8988T (cell line): ENCODE measurements at regions not wholly inside any gene's neighbourhood (a gene's known extent, or its start where the extent isn't known, plus 50 kb on each side); places are given as distances from the start of the nearest gene placed in this dataset.
"Not testable (repeated sequence)": the region's sequence is repeated elsewhere in the genome, so short reads cannot be mapped to it uniquely, and the experiment has no call there.

Source experiments
- DNase-seq: peaks from one replicate; pipeline ENCODE4 v3.0.0; 2011

DNA sequence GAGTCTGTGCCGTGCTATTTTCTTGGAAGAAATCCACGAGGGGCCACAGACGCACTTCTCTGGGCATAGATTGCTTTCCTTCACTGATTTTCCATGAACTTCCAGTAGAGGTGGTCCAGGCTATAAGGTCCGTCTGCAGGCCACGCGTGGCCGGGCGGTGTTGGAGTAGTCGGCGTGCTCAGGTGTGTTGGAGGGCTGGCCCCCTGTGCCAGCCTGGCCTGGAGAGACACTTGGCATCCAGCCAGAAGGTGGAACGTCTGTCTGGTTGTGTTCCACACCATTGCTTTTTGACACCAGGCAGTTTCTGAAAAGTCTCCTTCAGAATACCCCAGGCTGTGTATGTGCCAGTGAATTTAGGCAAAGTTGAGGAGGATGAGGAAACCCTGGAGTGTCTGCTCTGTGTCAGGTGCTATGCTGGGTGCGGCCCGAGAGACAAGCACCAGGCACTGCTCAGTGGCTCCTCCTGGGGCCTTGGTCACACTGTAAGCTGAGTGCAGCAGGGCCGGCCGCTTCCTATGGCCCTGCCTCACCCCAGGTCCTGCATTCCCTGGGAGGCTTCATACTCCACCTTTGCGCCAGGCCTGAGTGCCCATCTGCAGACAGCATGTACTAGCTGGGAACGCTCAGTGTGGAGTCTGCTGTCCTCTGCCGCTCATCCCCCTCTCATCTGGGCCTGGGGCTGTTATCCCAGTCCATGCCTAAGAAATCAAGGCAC, 52.1 kb upstream of the TAMM41 start:
- DNase-seq: no peak

DNA sequence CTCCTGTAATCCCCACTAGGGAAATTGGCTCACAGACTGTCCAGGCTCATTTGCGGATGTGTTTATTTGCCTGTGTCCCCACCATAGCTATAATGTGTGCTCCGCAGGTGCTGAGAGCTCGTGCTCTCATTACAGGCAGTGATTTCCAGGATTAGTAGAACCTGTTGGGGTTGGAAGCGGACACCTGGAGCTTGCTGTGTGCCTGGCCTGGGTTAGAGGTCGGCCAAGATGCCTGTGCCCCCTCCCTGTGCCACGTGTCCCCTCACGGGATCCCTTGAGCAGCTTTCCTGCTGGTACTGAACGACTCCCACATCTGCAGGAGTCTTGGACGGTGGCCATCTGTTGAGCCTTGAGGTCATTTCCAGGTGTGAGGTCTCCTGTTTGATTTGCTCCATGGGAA, 52.7 kb upstream of the TAMM41 start:
- DNase-seq: not testable (repeated sequence)

DNA sequence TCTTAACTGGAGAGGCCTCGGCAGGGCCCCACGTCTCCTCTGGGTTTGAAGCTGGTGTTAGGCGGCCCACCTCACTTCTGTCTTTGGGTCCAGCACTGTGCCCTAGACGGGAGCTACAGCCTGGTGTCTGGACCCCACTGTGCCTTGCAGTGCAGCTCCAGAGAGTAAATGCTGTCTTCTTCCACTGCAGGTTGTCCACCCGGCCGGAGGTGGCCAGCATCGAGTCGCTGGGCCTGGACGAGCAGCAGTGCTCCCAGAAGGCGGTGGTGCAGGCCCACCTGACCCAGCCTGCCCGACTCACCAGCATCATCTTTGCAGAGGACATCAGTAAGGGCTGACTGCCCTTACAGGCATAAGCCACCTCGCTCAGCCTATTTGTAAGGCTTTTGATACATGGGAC, 53.1 kb upstream of the TAMM41 start:
- DNase-seq: no peak

DNA sequence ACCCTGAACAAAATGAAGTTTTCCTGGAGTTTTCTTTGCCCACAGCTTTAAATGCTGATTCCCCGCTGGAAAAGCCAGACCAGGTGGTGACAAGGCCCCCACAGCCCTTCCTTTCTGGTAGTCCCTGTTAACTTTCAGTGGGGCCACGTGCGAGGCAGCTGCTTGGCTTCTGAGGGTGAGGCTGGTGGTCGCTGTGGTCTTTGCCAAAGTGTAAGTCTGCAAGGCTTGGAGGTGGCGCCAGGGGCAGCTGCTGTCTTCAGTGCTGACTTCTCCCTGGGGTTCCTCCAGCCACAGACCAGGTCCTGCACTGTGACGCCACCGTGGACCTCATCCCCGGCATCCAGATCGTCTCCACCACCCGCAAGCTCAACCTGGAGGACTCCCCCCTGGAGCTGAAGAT, 54.1 kb upstream of the TAMM41 start:
- no peak for DNase-seq

DNA sequence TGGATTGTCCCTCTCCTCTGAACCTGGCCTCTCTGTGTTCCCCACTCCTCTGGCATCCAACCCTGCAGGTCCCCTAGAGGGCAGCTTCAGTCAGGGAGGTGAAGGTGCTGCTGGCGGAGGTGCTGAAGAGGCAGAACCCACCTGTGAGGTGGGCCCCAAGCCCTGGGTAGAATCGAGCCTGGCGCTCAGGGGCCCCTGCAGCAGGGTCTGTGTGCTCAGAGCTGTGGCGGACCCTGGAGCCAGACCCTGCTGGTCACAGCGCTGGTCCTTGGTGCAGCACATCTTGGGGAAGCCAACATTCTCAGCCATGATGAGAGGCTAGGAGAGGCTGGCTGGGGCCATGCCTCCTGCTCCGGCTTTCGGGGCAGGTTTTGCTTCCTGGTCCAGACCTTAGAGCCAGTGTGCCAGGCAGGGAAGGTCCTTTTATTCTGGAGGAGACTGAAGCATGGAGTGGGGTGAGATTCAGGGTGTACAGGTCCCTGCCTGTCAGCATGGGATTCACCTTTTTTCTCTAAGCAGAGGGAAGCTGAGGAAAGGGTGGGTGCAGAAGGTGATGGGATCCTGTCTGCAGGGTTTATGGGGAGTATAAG, 54.7 kb upstream of the TAMM41 start:
- DNase-seq: no peak

DNA sequence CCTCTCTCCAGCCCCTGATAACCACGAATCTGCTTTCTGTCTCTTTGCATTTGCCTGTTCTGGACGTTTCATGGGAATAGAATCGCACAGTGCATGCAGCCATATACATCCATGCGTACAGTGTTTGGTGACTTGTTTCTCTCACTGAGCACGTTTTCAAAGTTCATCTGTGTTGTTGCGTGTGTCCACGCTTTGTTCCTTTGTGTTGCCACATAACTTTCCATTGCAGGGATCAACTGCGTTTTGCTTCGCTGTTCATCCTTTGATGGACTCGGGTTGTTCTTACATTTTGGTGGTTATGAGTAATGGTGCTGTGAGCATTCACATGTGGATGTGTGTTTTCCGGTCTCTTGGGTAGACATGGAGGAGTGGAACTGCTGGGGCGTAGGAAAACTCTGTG, 56.4 kb upstream of the TAMM41 start:
- DNase-seq: no peak

DNA sequence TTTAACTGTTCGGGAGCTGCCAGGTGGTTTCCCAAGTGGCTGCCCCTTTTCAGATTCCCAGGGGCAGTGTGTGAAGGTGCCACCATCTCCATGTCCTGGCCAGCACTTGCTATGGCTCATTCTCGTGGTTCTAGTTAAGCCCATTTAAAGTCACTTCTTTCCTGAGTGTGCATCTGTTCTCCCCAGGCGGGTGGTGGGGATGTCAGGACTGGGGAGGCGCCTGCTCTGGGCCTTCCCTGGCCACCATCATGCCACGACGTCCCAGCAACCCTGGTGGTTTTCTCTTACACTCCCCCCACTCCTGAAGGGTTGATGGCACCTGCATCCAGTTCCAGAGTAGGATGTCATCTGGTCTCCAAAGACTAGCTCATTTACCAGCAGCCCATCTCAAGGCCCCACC, 56.8 kb upstream of the TAMM41 start:
- DNase-seq: no peak

DNA sequence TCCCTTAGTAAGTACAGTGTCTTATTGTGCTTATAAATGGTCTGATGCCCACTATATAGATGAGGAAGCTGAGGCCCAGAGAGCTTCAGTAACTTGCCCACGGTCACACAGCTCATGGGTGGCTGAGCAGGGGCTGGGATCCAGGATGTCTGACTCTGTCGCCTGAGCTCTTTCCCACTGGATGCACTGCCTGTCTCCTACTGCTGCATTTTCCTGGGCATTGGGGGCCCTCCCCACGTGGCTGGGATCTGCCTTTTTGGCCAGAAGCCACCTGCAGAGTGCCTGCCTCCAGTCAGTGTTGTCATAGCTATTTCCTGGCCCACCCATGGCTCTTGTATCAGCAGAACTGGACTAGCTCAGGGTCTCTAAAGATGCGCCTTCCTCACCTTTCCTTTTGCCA, 57.5 kb upstream of the TAMM41 start:
- no peak for DNase-seq

DNA sequence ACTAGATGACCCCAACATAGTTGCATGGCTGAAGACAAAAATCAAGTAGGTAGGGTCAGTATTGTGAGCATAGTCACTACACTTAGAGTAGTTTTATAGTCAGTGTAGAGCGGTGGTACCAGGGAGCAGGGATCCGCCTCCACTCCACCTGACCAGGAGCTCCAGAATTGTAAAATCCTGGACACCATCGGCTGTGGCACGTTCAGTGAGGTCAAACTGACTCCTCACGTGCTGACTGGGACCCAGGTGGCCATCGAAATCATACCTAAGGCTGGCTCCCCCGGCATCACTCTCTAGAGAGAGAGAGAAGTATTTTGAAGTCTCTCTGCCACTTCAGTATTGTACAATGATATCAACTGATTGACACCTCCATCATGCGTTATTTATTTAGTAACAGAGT, 59.7 kb upstream of the TAMM41 start:
- no peak for DNase-seq

DNA sequence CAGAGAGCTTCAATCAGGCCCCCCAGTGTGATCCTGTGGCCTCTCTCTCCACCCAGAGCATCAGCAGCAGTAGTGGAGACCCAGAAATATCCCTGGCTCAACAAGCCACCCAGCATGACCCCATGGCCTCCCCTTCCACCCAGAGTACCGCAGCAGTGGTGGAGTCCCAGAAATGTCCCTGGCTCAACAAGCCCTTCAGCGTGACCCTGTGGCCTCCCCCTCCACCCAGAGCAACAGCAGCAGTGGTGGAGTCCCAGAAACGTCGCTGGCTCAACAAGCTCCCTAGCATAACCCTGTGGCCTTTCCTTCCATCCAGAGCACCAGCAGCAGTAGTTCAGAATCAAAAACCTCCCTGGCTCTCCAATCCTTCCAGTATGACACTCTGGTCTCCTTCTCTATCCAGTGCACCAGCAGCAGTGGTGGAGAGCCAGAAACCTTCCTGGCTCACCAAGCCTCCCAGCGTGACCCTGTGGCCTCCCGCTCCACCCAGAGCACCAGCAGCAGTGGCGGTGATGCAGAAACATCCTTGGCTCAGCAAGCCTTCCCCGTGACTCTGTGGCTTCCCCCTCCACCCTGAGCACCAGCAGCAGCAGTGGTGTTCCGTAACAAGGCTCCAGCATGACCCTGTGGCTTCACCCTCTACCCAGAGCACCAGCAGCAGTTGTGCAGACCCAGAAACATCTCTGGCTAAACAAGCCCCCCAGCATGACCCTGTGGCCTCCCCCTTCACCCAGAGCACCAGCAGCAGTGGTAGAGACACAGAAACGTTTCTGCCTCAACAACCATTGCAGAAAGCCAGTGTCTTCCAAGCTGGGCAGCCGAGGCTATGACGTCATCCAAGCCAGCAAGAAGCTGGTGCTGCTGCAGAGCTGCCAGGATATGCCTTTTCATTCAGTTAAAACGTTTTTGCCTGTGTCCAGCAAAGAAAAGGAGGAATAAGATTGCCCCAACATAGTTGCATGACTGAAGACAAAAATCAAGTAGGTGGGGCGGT, 61.3 kb upstream of the TAMM41 start:
- DNase-seq: no peak

DNA sequence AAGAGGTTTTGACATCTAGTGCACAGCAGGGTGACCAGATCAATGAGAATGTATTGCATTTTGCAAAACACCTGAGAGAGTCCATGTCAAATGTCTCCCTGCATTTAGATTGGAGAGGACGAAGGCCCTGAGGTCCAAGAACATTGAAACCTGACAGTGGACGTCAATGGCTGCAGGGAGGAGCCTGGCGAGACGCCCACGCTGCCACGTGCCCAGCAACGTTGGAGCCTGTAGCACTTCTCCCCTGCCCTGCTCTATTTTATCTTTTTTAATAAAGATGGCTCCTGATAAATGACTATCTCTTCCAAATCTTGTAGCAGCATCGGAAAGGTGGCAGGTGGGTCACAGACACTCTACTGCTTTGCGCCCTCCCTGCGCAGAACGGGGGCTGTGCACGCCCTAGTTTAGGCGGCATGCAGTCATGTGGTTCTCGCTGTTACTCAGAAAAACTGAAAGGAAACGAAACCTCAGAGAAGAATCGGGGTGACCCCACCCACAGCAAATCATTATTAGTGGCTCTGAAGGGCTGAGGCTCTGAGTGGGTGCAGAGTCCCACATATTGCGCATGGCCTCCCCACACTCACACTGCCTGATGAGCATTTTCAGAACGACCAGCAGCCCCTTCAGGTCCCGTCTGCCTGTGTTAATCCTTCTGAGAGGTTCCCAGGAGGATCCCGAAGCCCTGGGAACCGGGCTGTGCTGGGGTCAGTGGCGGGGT, 62.5 kb upstream of the TAMM41 start:
- DNase-seq: no peak

DNA sequence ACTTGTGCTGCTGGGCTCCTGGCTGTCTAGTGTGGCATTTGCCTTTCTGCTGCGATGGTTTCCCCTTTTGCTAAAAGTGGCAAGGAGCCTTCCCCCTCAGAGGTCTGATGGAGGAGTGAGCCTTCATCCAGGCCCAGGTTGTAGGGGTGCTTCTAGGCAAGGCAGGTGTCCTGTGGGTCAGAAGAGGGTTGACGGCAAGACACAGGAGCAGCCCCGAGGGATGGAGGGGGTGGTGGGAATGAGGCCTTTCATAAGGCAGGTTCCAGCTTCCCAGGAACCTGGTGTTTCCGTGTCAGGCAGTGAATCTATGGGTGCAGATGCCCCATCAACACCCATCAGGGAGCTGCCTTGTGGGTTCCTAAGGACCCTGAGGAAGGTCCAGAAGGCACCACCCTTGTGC, 63.0 kb upstream of the TAMM41 start:
- DNase-seq: no peak

DNA sequence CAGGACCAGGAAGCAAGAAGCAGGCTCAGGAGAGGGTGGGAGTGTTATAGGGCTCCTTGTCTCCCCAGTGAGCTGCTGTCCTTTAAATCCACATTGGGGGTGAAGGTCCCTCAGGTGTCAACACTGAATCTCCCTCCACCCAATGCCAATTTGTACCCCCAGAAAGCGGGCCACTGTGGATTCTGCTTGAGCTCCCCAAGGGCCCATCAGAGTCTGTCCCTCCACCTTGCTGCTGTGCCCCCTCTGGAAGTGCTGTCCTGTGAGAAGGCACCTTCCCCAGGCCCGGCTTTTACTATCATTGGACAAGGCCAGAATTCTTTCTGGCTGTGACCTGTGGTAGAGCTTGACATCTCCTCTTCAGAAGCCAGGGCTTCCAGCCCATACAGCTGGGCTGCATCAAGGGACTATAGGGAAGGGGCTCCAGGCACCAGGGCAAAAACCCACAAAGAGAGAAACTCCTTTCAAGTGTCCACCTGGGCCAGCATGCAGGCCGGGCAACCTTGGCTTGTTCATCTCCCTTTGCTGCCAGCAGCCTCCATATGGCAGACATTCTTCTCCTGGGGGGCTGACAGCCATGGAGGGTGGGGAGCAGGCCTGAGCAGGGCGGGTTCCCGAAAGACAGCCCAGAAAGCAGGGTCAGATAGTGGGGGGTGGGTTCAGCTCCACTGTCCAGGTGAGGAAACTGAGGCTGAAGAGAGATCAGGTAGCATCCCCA, 63.7 kb upstream of the TAMM41 start:
- DNase-seq: not testable (repeated sequence)

DNA sequence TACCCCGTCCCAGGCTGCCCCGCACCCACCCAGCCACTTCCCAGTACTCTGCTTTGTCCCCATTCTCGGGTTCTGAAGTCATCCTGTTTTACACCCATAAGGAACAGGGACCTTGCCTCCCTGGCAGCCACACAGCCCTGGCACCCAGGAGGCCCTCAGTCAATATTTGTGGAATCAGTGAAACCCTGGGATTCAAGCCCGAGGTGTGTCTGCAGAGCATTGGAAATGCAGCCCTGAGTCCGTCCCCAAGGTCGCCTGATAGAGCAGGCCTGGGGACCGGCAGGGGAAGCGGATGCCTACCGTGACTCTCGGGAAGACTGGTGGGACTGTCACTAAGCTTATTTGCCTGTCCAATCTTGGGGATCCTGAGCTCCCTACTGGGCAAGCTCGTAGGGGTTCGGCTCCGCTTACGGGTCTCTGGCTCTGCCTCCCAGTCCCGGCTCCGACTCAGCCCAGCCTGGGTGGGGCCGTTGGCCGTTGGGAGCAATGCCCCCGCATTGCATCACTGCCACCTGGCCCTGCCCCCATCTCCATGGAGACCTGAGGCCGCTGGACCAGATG, 64.4 kb upstream of the TAMM41 start:
- no peak for DNase-seq

DNA sequence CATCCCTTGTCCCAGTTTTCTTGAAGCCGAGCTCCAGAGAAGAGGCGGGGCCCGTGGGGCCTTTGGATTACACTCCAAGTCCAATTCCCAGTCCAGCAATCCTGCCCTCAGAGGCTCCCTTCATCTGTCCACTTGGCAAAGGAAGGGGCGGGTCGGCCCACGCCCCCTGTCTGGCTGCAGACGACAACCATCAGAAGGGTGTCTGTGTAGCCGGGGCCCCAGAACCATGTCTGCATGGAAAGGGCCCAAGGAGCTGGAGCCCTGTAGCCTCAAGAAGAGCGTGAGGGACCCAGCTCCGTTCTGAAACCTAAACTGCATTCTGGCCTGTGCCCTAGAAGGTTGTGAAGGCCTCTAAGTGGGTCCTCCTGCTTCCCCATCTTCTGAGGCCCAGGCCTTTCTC, 65.2 kb upstream of the TAMM41 start:
- not testable (repeated sequence) for DNase-seq

DNA sequence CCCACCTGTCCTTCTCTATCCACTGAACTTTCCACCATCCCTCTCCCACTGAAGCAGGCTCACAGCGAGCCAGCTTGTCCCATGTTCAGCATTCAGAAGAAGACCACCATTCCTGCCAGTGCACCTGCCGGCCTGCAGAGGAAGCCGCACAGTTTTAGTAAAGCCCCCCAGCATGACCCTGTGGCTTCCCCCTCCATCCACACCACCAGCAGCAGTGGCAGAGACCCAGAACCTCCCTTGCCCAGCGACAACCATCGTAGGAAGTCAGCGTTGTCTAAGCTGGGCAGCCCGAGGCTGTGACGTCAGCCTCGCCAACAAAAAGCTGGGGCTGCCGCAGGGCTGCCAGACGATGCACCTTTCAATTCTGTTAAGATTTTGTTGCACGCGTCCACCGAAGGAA, 66.6 kb upstream of the TAMM41 start:
- DNase-seq: no peak

DNA sequence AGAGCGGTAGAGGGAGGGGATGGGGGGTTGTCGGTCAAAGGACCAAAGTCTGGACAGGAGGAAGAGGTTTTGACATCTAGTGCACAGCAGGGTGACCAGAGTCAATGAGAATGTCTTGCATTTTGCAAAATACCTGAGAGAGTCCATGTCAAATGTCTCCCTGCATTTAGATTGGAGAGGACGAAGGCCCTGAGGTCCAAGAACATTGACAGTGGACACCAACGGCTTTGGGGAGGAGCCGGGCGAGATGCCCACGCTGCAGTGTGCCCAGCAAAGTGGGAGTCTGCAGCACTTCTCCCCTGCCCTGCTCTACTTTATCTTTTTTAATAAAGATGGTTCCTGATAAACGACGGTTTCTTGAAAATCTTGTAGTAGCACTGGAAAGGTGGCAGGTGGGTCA, 67.4 kb upstream of the TAMM41 start:
- no peak for DNase-seq

DNA sequence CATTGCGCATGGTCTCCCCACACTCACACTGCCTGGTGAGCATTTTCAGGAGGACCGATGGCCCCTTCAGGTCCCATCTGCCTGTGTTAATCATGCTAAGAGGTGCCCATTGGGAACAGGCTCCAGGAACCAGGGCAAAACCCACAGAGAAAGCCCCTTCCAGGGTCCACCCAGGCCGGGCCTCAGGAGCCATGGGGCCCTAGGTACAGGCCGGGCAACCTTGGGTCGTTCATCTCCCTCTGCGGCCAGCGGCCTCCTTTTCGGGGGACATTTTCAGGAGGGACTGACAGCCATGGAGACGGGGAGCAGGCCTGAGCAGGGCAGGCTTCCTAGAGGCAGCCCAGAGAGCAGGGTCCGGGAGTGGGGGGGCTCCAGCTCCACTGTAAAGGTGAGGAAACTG, 68.0 kb upstream of the TAMM41 start:
- no peak for DNase-seq

DNA sequence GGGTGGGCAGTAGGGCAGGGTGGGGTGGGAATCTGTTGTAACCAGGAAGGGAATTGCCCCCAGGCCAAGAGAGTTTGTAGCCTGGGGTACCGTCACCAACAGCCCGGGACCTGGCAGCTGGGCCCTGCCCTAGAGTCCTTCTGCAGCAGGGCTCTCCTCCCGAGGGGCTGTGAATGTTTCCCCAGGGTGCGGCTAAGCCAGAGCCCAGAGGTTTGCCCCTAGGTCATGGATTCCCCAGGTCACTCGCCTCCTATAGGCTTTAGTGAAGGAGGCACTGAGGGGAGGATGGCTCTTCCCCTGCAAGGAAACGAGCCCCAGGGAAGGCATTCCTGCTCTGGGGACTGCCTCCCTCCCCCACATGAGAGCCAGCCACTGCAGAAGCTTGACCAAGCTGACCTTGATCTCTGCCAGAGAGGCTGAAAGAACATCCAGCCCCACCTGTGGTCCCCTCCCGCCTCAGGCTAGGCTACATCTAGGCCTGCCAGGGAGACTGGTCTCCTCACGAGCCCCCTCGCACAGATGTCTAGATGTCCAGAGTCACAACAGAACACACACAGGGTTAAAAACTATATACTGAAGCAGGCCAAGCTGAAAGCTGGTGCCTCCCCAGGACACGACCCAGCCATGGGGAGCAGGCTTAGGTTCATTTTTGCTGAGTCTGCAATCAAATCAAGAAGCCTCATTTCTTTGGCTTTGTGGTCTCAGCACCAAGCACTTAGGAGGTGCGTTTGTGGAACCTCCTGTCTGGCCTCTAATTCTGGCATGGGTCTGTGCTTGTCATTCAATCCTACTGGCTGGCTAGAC, 69.1 kb upstream of the TAMM41 start:
- DNase-seq: no peak

DNA sequence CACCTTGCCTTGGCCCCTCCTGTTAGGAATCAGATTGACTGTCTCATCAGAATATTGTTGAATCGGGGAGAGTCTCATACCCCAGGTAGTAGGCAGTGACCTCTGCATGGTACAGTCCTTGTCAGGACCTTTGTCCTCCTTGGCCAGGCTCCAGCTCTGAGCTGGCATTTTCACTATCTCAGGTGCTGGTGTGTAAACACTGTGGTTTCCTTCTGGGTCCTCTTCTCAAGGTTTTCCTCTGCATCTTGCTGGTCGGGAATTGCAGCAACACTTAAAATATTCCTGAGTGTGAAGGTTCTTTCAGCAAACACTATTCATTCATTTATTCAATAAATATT, 69.7 kb upstream of the TAMM41 start:
- not testable (repeated sequence) for DNase-seq

DNA sequence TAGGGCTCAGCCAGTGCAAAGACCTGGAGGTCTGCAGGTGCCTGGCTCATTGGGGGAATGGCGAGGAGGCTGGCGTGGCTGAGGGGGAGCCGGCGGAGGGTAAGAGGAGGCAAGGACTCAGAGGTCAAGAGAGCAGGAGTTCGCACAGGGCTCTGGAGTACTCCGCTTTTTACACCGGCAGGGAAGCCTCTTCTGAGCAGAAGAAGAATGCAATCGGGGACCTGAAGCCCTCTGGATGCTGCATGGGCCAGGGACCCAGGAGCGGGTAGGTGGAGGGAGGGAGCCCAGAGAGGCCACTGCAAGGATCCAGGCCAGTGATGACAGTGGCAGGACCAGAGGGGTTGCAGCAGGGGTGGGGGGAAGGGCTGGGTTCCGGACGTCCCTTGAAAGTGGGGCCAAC, 70.4 kb upstream of the TAMM41 start:
- DNase-seq: no peak
